HFF-Myc (cell line): ENCODE measurements at regions not wholly inside any gene's neighbourhood (a gene's known extent, or its start where the extent isn't known, plus 50 kb on each side); places are given as distances from the start of the nearest gene placed in this dataset.

Experiments
- DNase-seq: peaks from one replicate; pipeline ENCODE4 v3.0.0-alpha.2; 2011; ENCODE audit warnings: low read depth; ENCODE audit errors: extremely low read depth
- H3K4me3 ChIP-seq: replicated peaks from 2 replicates; pipeline ENCODE4 v1.5.1; 2011; ENCODE audit warnings: low read depth, mild to moderate bottlenecking, control low read depth, low read length
- TF ChIP-seq, protein P1 (sequence below): IDR thresholded peaks from 2 replicates; pipeline ENCODE4 v1.5.1; 2012; ENCODE audit warnings: mild to moderate bottlenecking, low read depth, low read length, control low read depth; ENCODE audit errors: missing control alignments

GRCh38 chr11:92907671-92908070 lies 61.8 kb upstream of the MTNR1B start:
- TF ChIP-seq, protein P1, sequence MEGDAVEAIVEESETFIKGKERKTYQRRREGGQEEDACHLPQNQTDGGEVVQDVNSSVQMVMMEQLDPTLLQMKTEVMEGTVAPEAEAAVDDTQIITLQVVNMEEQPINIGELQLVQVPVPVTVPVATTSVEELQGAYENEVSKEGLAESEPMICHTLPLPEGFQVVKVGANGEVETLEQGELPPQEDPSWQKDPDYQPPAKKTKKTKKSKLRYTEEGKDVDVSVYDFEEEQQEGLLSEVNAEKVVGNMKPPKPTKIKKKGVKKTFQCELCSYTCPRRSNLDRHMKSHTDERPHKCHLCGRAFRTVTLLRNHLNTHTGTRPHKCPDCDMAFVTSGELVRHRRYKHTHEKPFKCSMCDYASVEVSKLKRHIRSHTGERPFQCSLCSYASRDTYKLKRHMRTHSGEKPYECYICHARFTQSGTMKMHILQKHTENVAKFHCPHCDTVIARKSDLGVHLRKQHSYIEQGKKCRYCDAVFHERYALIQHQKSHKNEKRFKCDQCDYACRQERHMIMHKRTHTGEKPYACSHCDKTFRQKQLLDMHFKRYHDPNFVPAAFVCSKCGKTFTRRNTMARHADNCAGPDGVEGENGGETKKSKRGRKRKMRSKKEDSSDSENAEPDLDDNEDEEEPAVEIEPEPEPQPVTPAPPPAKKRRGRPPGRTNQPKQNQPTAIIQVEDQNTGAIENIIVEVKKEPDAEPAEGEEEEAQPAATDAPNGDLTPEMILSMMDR, result no peak
- no peak overlapping the region for H3K4me3 ChIP-seq
- no peak for DNase-seq

DNA sequence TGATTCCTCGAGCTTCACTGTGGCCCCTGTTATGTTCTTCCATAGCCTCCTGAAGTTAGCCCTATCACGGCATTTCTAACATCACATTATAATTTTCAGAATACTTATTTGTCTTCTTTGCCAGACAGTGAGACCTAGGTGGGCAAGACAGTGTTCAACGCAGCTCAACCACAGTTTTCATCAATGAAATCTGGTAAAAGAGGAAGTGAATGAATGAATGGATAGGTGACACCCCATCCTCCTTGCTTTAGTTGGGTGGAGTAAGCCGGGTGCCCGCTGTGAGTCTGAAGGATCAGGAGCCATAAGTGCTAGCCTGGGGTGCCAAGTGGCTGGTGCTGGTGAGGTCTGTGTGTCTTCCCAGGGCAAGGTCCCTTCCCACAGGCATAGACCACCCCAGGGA lies 60.2 kb upstream of the MTNR1B start:
- no peak for DNase-seq
- TF ChIP-seq, protein P1, result no peak
- H3K4me3 ChIP-seq, result no peak overlapping the region

DNA sequence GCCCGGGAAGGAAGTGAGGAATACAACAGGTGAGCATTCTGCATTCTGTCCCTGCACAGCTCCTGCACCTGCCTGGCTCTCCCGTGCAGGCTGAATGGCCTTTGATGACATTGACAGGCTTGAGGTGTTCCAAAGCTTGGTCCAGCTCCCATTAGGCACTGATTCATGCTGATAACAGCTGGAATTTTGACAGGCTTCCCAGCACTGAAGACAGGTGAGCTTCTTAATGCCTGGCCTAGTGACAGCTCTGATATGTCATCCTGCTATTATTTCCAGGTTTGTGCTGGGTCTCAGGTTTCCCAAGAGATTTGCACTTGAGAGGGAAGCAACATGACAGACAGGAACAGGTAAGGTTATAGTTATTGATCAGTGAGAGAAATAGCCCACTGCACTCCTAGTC lies 58.0 kb upstream of the MTNR1B start:
- DNase-seq, result no peak
- TF ChIP-seq, protein P1, result no peak
- H3K4me3 ChIP-seq, result no peak overlapping the region

DNA sequence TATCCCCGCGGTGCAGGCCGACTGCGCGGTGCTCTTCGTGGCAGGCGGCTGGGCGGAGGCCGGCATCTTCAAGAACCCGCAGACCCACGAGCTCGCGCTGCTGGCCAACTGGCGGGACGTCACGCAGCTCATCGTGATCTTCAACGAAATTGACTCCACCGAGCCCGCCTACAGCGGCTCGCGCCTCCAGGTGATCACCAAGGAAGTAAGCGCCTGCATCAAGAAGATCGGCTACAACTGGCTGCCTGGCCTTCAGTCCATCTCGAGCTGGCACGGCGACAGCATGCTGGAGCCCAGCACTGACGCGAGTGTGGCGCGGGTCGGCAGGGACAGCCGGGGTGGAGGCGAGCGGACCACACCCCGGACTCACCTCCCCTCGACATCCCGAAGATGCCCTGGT lies 53.9 kb upstream of the MTNR1B start:
- TF ChIP-seq, protein P1, result no peak
- H3K4me3 ChIP-seq, result no peak overlapping the region
- DNase-seq, result no peak

GRCh38 chr11:92916299-92916698 lies 53.2 kb upstream of the MTNR1B start:
- no peak for DNase-seq
- TF ChIP-seq, protein P1, result no peak
- H3K4me3 ChIP-seq, result no peak overlapping the region

DNA sequence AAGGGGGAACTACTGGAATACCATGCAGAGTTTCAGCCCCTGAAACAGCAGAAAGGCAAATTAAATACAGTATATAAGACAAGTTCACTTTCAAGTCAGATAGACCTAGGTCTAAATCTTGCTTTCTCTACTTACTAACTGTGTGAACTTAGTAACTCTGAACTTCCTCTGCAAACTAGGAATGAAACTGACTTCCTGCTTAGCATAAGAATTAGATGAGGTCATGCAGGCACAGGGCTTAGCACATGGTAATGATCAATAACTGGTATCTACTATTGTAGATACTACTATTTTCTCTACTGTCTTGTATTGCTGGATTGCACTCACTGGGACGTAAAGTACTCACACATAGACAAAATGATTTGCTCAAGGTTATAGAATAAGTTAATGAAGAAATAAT lies 51.5 kb upstream of the MTNR1B start:
- H3K4me3 ChIP-seq, result no peak overlapping the region
- no peak for DNase-seq
- TF ChIP-seq, protein P1, result no peak

DNA sequence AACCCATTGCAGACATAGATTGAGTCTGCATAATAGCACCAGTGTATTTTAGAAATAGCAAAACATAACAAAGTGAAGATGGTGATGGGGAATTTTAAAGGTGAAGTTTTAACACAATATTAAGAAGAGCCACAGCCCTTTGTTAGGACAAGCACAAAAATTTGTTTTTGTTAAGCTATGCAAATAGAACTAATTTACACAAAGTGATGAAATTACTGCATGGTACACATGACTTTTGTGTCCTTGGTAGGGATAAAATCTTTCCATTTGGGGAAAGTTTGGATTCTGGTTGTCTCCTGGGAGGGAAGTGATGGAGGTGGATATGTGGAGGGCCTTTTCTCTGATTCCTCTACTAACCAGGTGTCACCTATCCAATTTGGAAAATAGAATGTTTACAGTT lies 50.4 kb upstream of the MTNR1B start:
- TF ChIP-seq, protein P1, result no peak
- DNase-seq, result no peak
- no peak overlapping the region for H3K4me3 ChIP-seq
